ENCODE measurements at regions not wholly inside any gene's neighbourhood (a gene's known extent, or its start where the extent isn't known, plus 50 kb on each side); places are given as distances from the start of the nearest gene placed in this dataset.

- no peak for DNase-seq (ENCODE audit: low read depth)
Observed at GRCh38 chr3:106880206-106880605, 497.0 kb upstream of the CCDC54 start.

GRCh38 chr3:106881186-106881585 lies 496.1 kb upstream of the CCDC54 start:
- no peak for DNase-seq (ENCODE audit: low read depth)

GRCh38 chr3:106882297-106882696 lies 494.9 kb upstream of the CCDC54 start:
- DNase-seq (ENCODE audit: low read depth), result no peak

GRCh38 chr3:106906074-106906473 lies 471.2 kb upstream of the CCDC54 start:
- DNase-seq (ENCODE audit: low read depth), result no peak

GRCh38 chr3:106908181-106908938 lies 468.9 kb upstream of the CCDC54 start:
- no peak for DNase-seq (ENCODE audit: low read depth)

GRCh38 chr3:106913111-106913698 lies 464.0 kb upstream of the CCDC54 start:
- DNase-seq (ENCODE audit: low read depth), result no peak

GRCh38 chr3:106913966-106914365 lies 463.3 kb upstream of the CCDC54 start:
- DNase-seq (ENCODE audit: low read depth), result no peak

GRCh38 chr3:106920609-106921008 lies 456.6 kb upstream of the CCDC54 start:
- DNase-seq (ENCODE audit: low read depth), result no peak

- DNase-seq (ENCODE audit: low read depth), result no peak
Observed at GRCh38 chr3:106929081-106929480, 448.2 kb upstream of the CCDC54 start.

- DNase-seq (ENCODE audit: low read depth), result no peak
Observed at GRCh38 chr3:106930086-106930485, 447.2 kb upstream of the CCDC54 start.

GRCh38 chr3:106931904-106932303 lies 445.3 kb upstream of the CCDC54 start:
- no peak for DNase-seq (ENCODE audit: low read depth)

- no peak for DNase-seq (ENCODE audit: low read depth)
Observed at GRCh38 chr3:106936337-106936736, 440.9 kb upstream of the CCDC54 start.

GRCh38 chr3:106942051-106942450 lies 435.2 kb upstream of the CCDC54 start:
- DNase-seq (ENCODE audit: low read depth), result no peak

GRCh38 chr3:106943071-106943470 lies 434.2 kb upstream of the CCDC54 start:
- no peak for DNase-seq (ENCODE audit: low read depth)

GRCh38 chr3:106945435-106945834 lies 431.8 kb upstream of the CCDC54 start:
- DNase-seq (ENCODE audit: low read depth), result no peak

GRCh38 chr3:106946866-106947265 lies 430.4 kb upstream of the CCDC54 start:
- DNase-seq (ENCODE audit: low read depth), result no peak

GRCh38 chr3:106957029-106957428 lies 420.2 kb upstream of the CCDC54 start:
- DNase-seq (ENCODE audit: low read depth), result no peak

GRCh38 chr3:106962993-106963392 lies 414.2 kb upstream of the CCDC54 start:
- DNase-seq (ENCODE audit: low read depth), result no peak

GRCh38 chr3:106963442-106963841 lies 413.8 kb upstream of the CCDC54 start:
- no peak for DNase-seq (ENCODE audit: low read depth)

GRCh38 chr3:106965307-106965706 lies 411.9 kb upstream of the CCDC54 start:
- no peak for DNase-seq (ENCODE audit: low read depth)

- no peak for DNase-seq (ENCODE audit: low read depth)
Observed at GRCh38 chr3:106969596-106969995, 407.6 kb upstream of the CCDC54 start.

- no peak for DNase-seq (ENCODE audit: low read depth)
Observed at GRCh38 chr3:106981392-106981791, 395.8 kb upstream of the CCDC54 start.

GRCh38 chr3:106985721-106986120 lies 391.5 kb upstream of the CCDC54 start:
- DNase-seq (ENCODE audit: low read depth), result no peak
